ENCODE measurements at regions not wholly inside any gene's neighbourhood (a gene's known extent, or its start where the extent isn't known, plus 50 kb on each side); places are given as distances from the start of the nearest gene placed in this dataset.

GRCh38 chr5:174281855-174282254 lies 236.3 kb downstream of the NSG2 start:
- no peaks in the 10 kb centered on the region for H3K36me3 ChIP-seq

GRCh38 chr5:174282391-174282790 lies 236.9 kb downstream of the NSG2 start:
- Histone ChIP-seq H3K4me1 (no peaks in the 10 kb centered on the region), H3K27ac (no peak overlapping the region), H3K36me3 (no peaks in the 10 kb centered on the region), H3K4me3 (no peak overlapping the region), H3K9me3 (no peaks in the 10 kb centered on the region), H3K27me3 (replicated peaks in 1 of 7) (peaks cover 0 to 14% (median 0%) of the 10 kb centered on the region in 7 donors)
- WGBS, 5 donors = 65 to 77% (median 71%) methylated on average over 5 of the region's 5 CpGs
- DNase-seq = no peak
- intact Hi-C loops (cut with DNase I; ENCODE audit: low total_unique reads) = no loop called here
- TF ChIP-seq POLR2A (IDR thresholded peaks at IDR 0.05) (no peak), POLR2AphosphoS5 (IDR thresholded peaks at IDR 0.05) (no peak), CTCF (IDR thresholded peaks at IDR 0.05 in 8 of 11, conservative IDR thresholded peaks at IDR 0.05 in 3 of 11) (no peak)

More at GRCh38 chr5:174281855-174282254, 236.3 kb downstream of the NSG2 start:
- intact Hi-C loops (cut with DNase I; ENCODE audit: low total_unique reads) = no loop called here
- H3K4me3 ChIP-seq = no peak overlapping the region
- H3K9me3 ChIP-seq = no peaks in the 10 kb centered on the region
- H3K27ac ChIP-seq = no peak overlapping the region
- H3K27me3 ChIP-seq (replicated peaks in 1 of 7) = peaks cover 0 to 14% (median 0%) of the 10 kb centered on the region in 7 donors
- 78 to 89% (median 81%) methylated on average over 5 of the region's 5 CpGs for WGBS, 5 donors
- TF ChIP-seq POLR2A (IDR thresholded peaks at IDR 0.05) (no peak), CTCF (IDR thresholded peaks at IDR 0.05 in 8 of 11, conservative IDR thresholded peaks at IDR 0.05 in 3 of 11) (no peak), POLR2AphosphoS5 (IDR thresholded peaks at IDR 0.05) (no peak)
- H3K4me1 ChIP-seq = no peaks in the 10 kb centered on the region
- no peak for DNase-seq

GRCh38 chr5:174283211-174284005 lies 237.9 kb downstream of the NSG2 start:
- peaks cover 0 to 14% (median 0%) of the 10 kb centered on the region in 7 donors for H3K27me3 ChIP-seq (replicated peaks in 1 of 7)
- 85 to 94% (median 87%) methylated on average over 9 of the region's 9 CpGs for WGBS, 5 donors

More at GRCh38 chr5:174283211-174284005, 237.9 kb downstream of the NSG2 start:
- no peak for TF ChIP-seq POLR2AphosphoS5 (IDR thresholded peaks at IDR 0.05)
- no peak for TF ChIP-seq CTCF (IDR thresholded peaks at IDR 0.05 in 8 of 11, conservative IDR thresholded peaks at IDR 0.05 in 3 of 11)
- no peak for TF ChIP-seq POLR2A (IDR thresholded peaks at IDR 0.05)
- DNase-seq = no peak
- Histone ChIP-seq H3K4me1 (no peaks in the 10 kb centered on the region), H3K36me3 (no peaks in the 10 kb centered on the region), H3K27ac (no peak overlapping the region), H3K9me3 (no peaks in the 10 kb centered on the region), H3K4me3 (no peak overlapping the region)
- intact Hi-C loops (cut with DNase I; ENCODE audit: low total_unique reads) = no loop called here
